Activated CD4-positive, alpha-beta memory T cell treated with anti-CD3 and anti-CD28 coated beads for 36 hours (primary cell): ENCODE measurements at regions not wholly inside any gene's neighbourhood (a gene's known extent, or its start where the extent isn't known, plus 50 kb on each side); places are given as distances from the start of the nearest gene placed in this dataset.

Experiments used
- CTCF ChIA-PET: fragments of 350-600 bp; sonication (Branson Sonifier 250); formaldehyde crosslinking; loops from one replicate; lab custom pipeline; 2021; ENCODE audit warnings: antibody characterized with exemption, inconsistent platforms; lab: Charles Lee
- POLR2A ChIA-PET: fragments of 350-600 bp; sonication (Branson Sonifier 250); formaldehyde crosslinking; loops from one replicate; lab custom pipeline; 2021; ENCODE audit warnings: antibody characterized with exemption; lab: Charles Lee
- DNase-seq: peaks from one replicate; pipeline ENCODE4 v3.0.0-alpha.2; 2020
- H3K27ac Mint-ChIP-seq: one replicate; pipeline ENCODE4 v1.8.0; 2021; ENCODE audit warnings: mixed read lengths
- H3K27me3 Mint-ChIP-seq: one replicate; pipeline ENCODE4 v1.8.0; 2021; ENCODE audit warnings: mixed read lengths
- H3K36me3 Mint-ChIP-seq: one replicate; pipeline ENCODE4 v1.8.0; 2021; ENCODE audit warnings: mixed read lengths
- H3K4me1 Mint-ChIP-seq: one replicate; pipeline ENCODE4 v1.8.0; 2021; ENCODE audit warnings: low read depth, mixed read lengths
- H3K4me3 Mint-ChIP-seq: one replicate; pipeline ENCODE4 v1.8.0; 2021; ENCODE audit warnings: mild to moderate bottlenecking, mixed read lengths
- H3K9me3 Mint-ChIP-seq: one replicate; pipeline ENCODE4 v1.8.0; 2021; ENCODE audit warnings: mixed read lengths
- intact Hi-C: fragments of 100-400 bp; cut with micrococcal nuclease; formaldehyde crosslinking; loops from one replicate; pipeline ENCODE4 v1.15.1; 2023

DNA sequence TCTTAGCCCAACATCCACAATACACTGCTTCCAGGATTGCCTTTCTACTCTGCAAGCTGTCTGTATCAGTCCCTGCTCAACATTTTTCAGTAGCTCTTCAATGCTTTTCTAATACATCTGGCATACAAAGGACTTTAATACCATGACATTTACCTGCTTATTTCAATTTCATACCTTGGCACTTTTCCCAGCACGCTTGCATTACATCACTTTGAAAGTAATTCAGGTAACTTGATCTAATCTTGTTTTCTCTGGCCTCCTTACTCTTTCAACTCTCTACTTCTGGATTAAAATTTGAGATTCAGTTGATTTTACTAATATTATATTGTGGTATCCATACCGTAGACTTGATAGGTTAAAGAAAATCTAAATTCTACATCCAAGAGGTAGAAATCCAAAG, 103.0 kb downstream of the PTGS2 start:
- POLR2A ChIA-PET, result no interaction called here
- Mint-ChIP-seq H3K27ac (no peak overlapping the region), H3K9me3 (peaks cover 3% of the 10 kb centered on the region), H3K4me1 (peaks cover 5% of the 10 kb centered on the region), H3K27me3 (no peaks in the 10 kb centered on the region), H3K36me3 (no peaks in the 10 kb centered on the region), H3K4me3 (no peak overlapping the region)
- CTCF ChIA-PET, result no interaction called here
- DNase-seq, result no peak
- intact Hi-C loops, result no loop called here

DNA sequence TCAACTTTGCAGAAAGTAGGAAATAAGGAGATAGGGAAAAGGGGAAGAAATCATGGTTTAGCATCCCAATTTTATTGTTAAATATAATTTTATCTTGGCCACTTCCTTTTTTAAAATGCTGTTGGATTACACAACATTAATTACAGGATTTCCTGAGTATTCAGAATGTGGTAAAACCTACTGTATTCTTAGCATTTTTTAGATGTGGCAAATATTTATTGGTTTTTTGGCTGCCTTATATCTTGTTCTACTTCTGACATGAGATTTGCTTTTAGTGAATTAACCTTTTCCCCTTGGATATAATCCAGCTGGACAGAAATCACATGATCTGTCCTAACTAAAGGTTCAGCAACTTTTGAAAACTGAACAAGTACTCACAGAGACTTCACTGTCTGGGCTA, 104.9 kb downstream of the PTGS2 start:
- intact Hi-C loops, result no loop called here
- Mint-ChIP-seq H3K27ac (no peak overlapping the region), H3K36me3 (no peaks in the 10 kb centered on the region), H3K4me3 (no peak overlapping the region), H3K27me3 (no peaks in the 10 kb centered on the region), H3K4me1 (peaks cover 12% of the 10 kb centered on the region), H3K9me3 (no peaks in the 10 kb centered on the region)
- POLR2A ChIA-PET, result no interaction called here
- CTCF ChIA-PET, result no interaction called here
- DNase-seq, result no peak

DNA sequence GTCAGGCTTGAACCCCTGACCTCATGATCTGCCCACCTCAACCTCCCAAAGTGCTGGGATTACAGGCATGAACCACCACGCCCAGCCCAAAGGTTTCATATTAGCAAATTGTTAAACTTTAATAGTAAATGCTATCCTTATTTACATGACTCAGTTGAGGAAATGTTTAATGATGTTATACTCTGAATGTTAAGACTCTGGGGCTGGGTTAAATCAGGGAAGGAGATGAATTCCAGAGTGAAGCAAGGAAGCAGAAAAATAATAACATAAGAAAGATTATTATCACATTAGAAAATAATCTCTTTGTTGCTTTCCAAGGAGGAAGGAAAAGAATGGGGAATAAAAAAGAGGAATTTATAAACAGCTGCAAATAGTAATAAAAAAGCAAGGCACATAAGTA, 105.3 kb downstream of the PTGS2 start:
- DNase-seq, result no peak
- intact Hi-C loops, result no loop called here
- CTCF ChIA-PET, result no interaction called here
- H3K36me3 Mint-ChIP-seq, result no peaks in the 10 kb centered on the region
- POLR2A ChIA-PET, result no interaction called here
- no peak overlapping the region for H3K4me3 Mint-ChIP-seq
- no peak overlapping the region for H3K27ac Mint-ChIP-seq
- H3K27me3 Mint-ChIP-seq, result no peaks in the 10 kb centered on the region
- peaks cover 12% of the 10 kb centered on the region for H3K4me1 Mint-ChIP-seq
- H3K9me3 Mint-ChIP-seq, result no peaks in the 10 kb centered on the region

DNA sequence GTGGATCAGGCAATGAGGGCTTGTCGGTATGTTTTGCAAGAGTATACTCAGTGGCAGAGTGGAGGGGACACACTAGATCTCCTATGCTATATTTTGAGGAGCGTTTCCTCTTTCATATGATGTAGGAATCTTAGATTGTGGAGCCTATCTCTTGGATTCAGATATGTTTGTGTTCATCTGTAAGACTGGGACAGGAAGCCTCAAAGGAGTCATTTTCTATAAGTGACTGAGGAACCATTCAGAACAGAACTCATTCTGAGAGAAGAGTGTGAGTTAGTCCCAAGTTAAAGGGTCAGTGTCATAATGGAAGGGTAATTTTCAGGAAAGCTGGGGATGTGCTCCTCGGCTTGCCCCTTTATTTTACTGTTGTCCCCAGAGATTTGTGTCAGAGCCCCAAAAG, 107.7 kb downstream of the PTGS2 start:
- H3K4me3 Mint-ChIP-seq, result no peak overlapping the region
- POLR2A ChIA-PET, result no interaction called here
- no peak for DNase-seq
- CTCF ChIA-PET, result no interaction called here
- no peaks in the 10 kb centered on the region for H3K27me3 Mint-ChIP-seq
- intact Hi-C loops, result no loop called here
- H3K36me3 Mint-ChIP-seq, result no peaks in the 10 kb centered on the region
- peaks cover 12% of the 10 kb centered on the region for H3K4me1 Mint-ChIP-seq
- no peaks in the 10 kb centered on the region for H3K9me3 Mint-ChIP-seq
- no peak overlapping the region for H3K27ac Mint-ChIP-seq

DNA sequence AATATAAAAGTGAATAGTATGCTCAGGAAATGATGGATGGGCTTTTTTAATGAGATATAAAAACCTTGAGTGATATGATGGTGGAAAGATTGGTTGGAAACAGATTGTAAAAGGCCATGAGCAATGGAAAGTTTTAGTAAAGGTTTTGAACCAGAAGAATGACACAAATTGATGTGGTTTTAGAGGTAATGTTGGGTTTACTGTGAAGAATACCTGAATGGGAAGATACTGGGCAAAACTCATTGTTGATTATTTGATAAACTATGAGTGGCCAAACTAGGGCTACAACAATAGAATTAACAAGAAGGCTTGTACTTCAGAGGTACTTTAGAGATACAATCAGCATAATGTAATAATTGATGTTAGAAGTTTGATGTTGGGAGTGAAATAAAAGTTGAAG, 108.5 kb downstream of the PTGS2 start:
- intact Hi-C loops, result no loop called here
- no peak for DNase-seq
- CTCF ChIA-PET, result no interaction called here
- Mint-ChIP-seq H3K27ac (no peak overlapping the region), H3K27me3 (no peaks in the 10 kb centered on the region), H3K9me3 (no peaks in the 10 kb centered on the region), H3K4me1 (peaks cover 12% of the 10 kb centered on the region), H3K36me3 (no peaks in the 10 kb centered on the region), H3K4me3 (no peak overlapping the region)
- POLR2A ChIA-PET, result no interaction called here

DNA sequence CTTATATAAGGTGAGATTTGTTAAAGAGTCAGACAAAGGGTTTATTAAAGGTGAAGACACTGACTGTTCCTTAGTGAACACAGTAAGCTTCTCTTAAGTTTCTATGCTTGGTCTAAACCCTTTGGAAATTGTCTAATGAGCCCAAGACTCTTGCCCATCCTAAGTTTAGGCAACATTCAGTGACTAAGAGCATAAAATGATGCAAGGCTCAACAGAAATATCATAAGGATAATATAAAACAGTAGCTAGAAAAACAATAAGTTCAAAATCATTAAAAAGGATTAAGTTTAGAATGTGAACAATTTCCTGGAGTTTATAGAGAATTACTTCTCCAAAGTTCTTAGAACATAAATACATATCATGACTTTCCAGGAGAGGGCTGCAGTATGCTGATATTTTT, 108.9 kb upstream of the PDC start:
- H3K27me3 Mint-ChIP-seq, result no peaks in the 10 kb centered on the region
- no peak overlapping the region for H3K27ac Mint-ChIP-seq
- ChIA-PET CTCF (no interaction called here), POLR2A (no interaction called here)
- no peak overlapping the region for H3K4me3 Mint-ChIP-seq
- intact Hi-C loops, result no loop called here
- H3K4me1 Mint-ChIP-seq, result peaks cover 12% of the 10 kb centered on the region
- no peaks in the 10 kb centered on the region for H3K36me3 Mint-ChIP-seq
- no peak for DNase-seq
- no peaks in the 10 kb centered on the region for H3K9me3 Mint-ChIP-seq

DNA sequence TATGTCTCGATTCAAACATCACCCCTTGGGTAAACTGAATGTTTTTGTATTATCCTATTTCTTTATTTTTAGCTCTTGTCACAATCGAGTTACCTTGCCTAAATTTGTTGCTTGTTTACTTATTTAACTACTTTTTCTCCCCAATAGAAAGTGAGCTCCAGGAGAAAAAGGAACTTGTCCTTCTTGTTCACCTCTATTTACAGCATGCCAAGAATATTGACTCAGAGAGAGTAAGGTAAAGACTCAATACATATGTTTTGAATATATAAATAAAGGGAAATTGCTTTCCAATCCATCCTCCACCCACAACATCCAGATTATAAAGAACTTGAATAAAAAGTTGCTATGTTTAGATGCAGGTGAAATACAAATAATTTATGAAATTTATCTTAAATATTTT, 107.3 kb upstream of the PDC start:
- ChIA-PET CTCF (no interaction called here), POLR2A (no interaction called here)
- Mint-ChIP-seq H3K27me3 (no peaks in the 10 kb centered on the region), H3K4me1 (peaks cover 12% of the 10 kb centered on the region), H3K36me3 (no peaks in the 10 kb centered on the region), H3K9me3 (no peaks in the 10 kb centered on the region), H3K4me3 (no peak overlapping the region), H3K27ac (no peak overlapping the region)
- DNase-seq, result no peak
- intact Hi-C loops, result no loop called here

DNA sequence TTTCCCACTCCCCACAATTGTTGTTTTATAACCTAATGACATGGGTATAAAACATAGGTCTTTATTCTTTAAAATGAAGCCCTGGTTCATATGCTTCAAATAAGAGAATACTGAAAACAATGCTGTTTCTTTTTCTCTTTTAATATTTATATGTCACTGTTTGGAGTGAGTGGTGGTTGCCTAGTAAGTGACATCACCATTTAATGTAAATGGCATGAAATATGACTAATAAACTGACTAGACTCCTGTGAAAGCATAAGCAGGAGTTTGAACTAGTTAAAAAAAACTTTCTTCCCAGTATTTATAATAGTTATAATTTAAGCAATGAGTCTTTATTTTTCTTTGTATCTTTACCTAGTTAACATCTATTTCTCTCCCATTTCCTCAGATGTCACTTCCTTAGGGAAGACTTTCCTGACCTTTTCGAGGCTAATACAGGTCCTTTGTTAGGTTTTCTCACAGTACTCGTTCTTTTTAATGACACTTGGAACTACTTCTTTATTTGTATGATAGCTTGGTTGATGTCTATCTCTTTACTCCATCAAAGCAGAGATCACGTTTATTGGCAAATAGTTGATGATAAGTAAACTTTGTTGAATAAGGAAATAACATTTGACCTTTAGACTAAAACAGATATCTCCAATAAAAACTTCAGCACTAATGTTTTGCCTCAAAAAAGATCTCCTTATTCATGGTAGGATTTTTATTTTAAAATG, 105.4 kb upstream of the PDC start:
- CTCF ChIA-PET, result no interaction called here
- intact Hi-C loops, result no loop called here

DNA sequence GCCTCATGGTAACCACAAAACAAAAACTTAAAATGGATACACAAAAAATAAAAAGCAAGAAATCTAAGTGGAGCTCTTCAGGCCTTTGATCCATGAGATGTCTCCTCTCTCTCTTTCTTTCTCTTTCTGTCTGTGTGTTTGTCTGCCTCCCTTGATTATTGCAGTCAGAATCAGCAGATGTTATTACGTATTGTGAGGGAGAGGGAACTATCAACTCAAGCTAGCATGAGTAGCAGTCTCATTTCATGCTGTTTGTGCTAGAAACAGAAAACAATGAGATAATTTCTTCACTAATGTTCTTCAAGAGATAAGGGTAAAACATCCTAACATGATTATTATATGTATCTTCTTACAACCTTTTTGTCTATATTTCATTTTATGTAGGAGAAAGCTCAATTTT, 103.7 kb upstream of the PDC start:
- ChIA-PET CTCF (no interaction called here), POLR2A (no interaction called here)
- no peaks in the 10 kb centered on the region for H3K9me3 Mint-ChIP-seq
- no peaks in the 10 kb centered on the region for H3K36me3 Mint-ChIP-seq
- intact Hi-C loops, result no loop called here
- no peaks in the 10 kb centered on the region for H3K27me3 Mint-ChIP-seq
- H3K27ac Mint-ChIP-seq, result no peak overlapping the region
- H3K4me1 Mint-ChIP-seq, result no peaks in the 10 kb centered on the region
- no peak for DNase-seq
- no peak overlapping the region for H3K4me3 Mint-ChIP-seq

More for the DNA sequence above, 105.4 kb upstream of the PDC start:
- Mint-ChIP-seq H3K27me3 (no peaks in the 10 kb centered on the region), H3K4me3 (no peak overlapping the region), H3K27ac (no peak overlapping the region), H3K36me3 (no peaks in the 10 kb centered on the region), H3K9me3 (no peaks in the 10 kb centered on the region), H3K4me1 (no peaks in the 10 kb centered on the region)
- POLR2A ChIA-PET, result no interaction called here
- DNase-seq, result no peak

DNA sequence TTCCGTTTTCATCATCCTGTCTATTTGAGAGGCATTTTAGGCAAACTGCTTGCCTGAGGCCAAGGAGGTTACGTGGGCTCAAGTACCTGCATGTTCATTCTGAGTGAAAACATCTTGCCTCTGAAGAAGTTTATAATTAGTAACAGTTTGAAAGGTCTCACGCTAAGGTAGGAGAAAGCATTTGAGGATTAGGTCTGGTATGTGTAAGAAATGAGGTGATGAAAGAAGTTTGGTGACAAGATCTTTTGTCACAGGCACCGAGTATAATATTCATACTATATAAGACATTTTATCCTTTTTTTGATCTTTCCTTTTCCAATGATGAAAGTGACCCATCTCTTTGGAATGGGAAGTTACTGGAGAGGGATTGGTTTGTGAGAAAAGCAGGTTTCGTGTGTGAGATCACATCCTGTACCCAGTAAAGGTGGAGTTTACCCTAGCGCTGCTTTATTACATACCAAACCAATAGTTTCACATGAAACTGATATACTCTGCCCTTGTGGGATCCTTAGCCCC, 98.7 kb upstream of the PDC start:
- Mint-ChIP-seq H3K9me3 (no peaks in the 10 kb centered on the region), H3K4me3 (no peak overlapping the region)

DNA sequence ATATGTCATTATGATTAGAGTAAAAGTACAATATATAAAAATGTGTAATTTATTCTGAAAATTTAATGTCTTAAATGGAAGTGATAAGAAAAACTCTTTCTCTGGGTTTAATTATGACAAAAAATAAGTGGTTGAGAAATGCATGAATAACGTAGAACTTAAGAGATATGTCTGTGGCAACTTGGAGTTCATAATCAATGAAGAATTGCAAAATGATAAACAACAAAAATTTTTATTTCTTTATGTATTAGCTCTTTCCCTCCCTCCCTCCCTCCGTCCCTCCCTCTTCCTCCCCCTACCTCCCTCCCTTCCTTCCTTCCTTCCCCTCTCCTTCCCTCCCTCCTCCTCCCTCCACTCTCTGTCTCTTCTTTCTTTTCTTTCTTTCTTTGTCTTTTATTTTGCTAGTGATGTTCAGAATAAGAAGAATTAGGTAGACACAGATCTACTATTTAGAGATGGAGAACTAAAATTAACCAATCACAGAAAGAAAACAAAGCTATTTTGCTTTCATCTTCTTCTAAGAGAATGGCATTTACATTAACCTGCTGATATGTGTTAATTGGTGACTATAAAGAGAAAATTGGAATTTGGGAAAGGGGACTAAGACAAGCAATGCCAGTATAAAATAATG, 96.3 kb upstream of the PDC start:
- ChIA-PET POLR2A (no interaction called here), CTCF (interaction anchor here (0.6 kb wide), 1 partner anchor 137 kb away, joined by 3 read pairs; no protein-coding TSS in a partner anchor)
- DNase-seq, result no peak
- Mint-ChIP-seq H3K27me3 (no peaks in the 10 kb centered on the region), H3K4me1 (no peaks in the 10 kb centered on the region), H3K27ac (no peak overlapping the region), H3K9me3 (peaks cover 8% of the 10 kb centered on the region), H3K4me3 (no peak overlapping the region), H3K36me3 (no peaks in the 10 kb centered on the region)
- intact Hi-C loops, result no loop called here

More for the DNA sequence above, 98.7 kb upstream of the PDC start:
- no peaks in the 10 kb centered on the region for H3K36me3 Mint-ChIP-seq
- POLR2A ChIA-PET, result no interaction called here
- no peaks in the 10 kb centered on the region for H3K27me3 Mint-ChIP-seq
- H3K27ac Mint-ChIP-seq, result no peak overlapping the region
- intact Hi-C loops, result no loop called here
- no peak for DNase-seq
- CTCF ChIA-PET, result no interaction called here
- no peaks in the 10 kb centered on the region for H3K4me1 Mint-ChIP-seq

DNA sequence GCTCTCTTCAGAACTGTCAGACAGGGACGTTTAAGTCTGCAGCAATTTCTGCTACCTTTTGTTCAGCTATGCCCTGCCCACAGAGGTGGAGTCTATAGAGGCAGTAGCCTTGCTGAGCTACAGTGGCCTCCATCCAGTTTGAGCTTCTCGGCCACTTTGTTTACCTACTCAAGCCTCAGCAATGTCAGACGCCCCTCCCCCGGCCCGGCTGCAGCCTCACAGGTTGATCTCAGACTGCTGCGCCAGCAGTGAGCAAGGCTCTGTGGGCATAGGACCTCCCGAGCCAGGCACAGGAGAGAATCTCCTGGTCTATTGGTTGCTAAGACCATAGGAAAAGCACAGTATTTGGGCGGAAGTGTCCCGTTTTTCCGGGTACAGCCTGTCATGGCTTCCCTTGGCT, 89.9 kb upstream of the PDC start:
- CTCF ChIA-PET, result no interaction called here

DNA sequence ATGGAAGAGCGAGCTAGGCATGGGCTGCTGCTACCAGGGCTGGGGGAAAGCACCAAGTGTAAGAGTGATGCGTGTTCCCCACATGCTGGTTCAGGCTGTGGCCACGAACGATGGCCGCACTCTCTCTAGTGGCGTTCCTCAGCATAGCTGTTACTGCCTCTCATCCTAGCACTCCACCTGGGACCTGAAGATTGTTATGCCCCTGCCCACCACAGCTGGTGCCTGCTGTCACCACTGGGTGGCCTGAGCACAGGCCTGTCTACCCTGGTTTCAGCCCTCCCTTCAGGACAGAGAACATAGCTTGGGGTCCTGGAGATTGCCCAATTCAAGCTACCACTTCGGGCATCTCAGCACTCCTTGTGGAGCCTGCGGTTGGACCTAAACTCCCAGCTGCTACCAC, 80.1 kb upstream of the PDC start:
- ChIA-PET CTCF (no interaction called here), POLR2A (no interaction called here)
- H3K4me1 Mint-ChIP-seq, result no peaks in the 10 kb centered on the region
- DNase-seq, result no peak
- H3K4me3 Mint-ChIP-seq, result no peak overlapping the region
- no peak overlapping the region for H3K27ac Mint-ChIP-seq
- intact Hi-C loops, result no loop called here
- no peaks in the 10 kb centered on the region for H3K27me3 Mint-ChIP-seq
- peaks cover 18% of the 10 kb centered on the region for H3K9me3 Mint-ChIP-seq
- H3K36me3 Mint-ChIP-seq, result no peaks in the 10 kb centered on the region

More for the DNA sequence above, 89.9 kb upstream of the PDC start:
- Mint-ChIP-seq H3K27me3 (no peaks in the 10 kb centered on the region), H3K36me3 (peaks cover 2% of the 10 kb centered on the region), H3K27ac (no peak overlapping the region), H3K4me3 (no peak overlapping the region), H3K9me3 (peaks cover 24% of the 10 kb centered on the region), H3K4me1 (no peaks in the 10 kb centered on the region)
- DNase-seq, result no peak
- intact Hi-C loops, result no loop called here
- POLR2A ChIA-PET, result no interaction called here
